ENCODE measurements at regions not wholly inside any gene's neighbourhood (a gene's known extent, or its start where the extent isn't known, plus 50 kb on each side); places are given as distances from the start of the nearest gene placed in this dataset.

GRCh38 chrY:17366400-17366799, 513.6 kb downstream of the CDY2B start:
- Histone ChIP-seq H3K9me3 (ENCODE audit: insufficient read depth, low read length, severe bottlenecking) (no peaks in the 10 kb centered on the region), H4K20me1 (ENCODE audit: insufficient read depth, low read length) (no peaks in the 10 kb centered on the region), H3K79me2 (ENCODE audit: insufficient read depth, low read length) (no peaks in the 10 kb centered on the region), H3K27ac (ENCODE audit: low read length) (no peak overlapping the region), H3K4me3 (ENCODE audit: low read depth in 1 of 2, low read length in 2 of 2) (no peak overlapping the region), H3K4me1 (ENCODE audit: insufficient read depth, low read length) (no peaks in the 10 kb centered on the region), H3K9ac (ENCODE audit: low read depth, low read length) (no peak overlapping the region), H3K27me3 (ENCODE audit: insufficient read depth, low read length, poor library complexity) (no peaks in the 10 kb centered on the region), H3K36me3 (ENCODE audit: insufficient read depth, low read length) (no peaks in the 10 kb centered on the region), H2AFZ (ENCODE audit: low read depth, low read length) (no peak overlapping the region), H3K4me2 (ENCODE audit: insufficient read depth, low read length) (no peak overlapping the region)
- ATAC-seq (ENCODE audit: insufficient read depth, low read depth) (peak; percentile 57; the same call in 2 of the 3 replicates), DNase-seq (no peak)
- no peak for TF ChIP-seq CTCF (IDR thresholded peaks at IDR 0.05; ENCODE audit: borderline replicate concordance, extremely low read depth, low read length, poor library complexity, severe bottlenecking)
- no peak for TF ChIP-seq EZH2 (IDR thresholded peaks at IDR 0.05; ENCODE audit: borderline replicate concordance, low read depth, low read length, severe bottlenecking)

- H3K36me3 ChIP-seq (ENCODE audit: insufficient read depth, low read length): no peaks in the 10 kb centered on the region
- no peak overlapping the region for H3K4me3 ChIP-seq (ENCODE audit: low read depth in 1 of 2, low read length in 2 of 2)
- DNase-seq: no peak
- H3K27me3 ChIP-seq (ENCODE audit: insufficient read depth, low read length, poor library complexity): no peaks in the 10 kb centered on the region
- no peak overlapping the region for H3K27ac ChIP-seq (ENCODE audit: low read length)
- no peak for ATAC-seq (ENCODE audit: insufficient read depth, low read depth)
- H3K9ac ChIP-seq (ENCODE audit: low read depth, low read length): no peak overlapping the region
- peak; percentile 9 for TF ChIP-seq CTCF (IDR thresholded peaks at IDR 0.05; ENCODE audit: borderline replicate concordance, extremely low read depth, low read length, poor library complexity, severe bottlenecking)
- TF ChIP-seq EZH2 (IDR thresholded peaks at IDR 0.05; ENCODE audit: borderline replicate concordance, low read depth, low read length, severe bottlenecking): no peak
- H2AFZ ChIP-seq (ENCODE audit: low read depth, low read length): no peak overlapping the region
- H4K20me1 ChIP-seq (ENCODE audit: insufficient read depth, low read length): no peaks in the 10 kb centered on the region
- H3K79me2 ChIP-seq (ENCODE audit: insufficient read depth, low read length): no peaks in the 10 kb centered on the region
- no peak overlapping the region for H3K4me2 ChIP-seq (ENCODE audit: insufficient read depth, low read length)
- no peaks in the 10 kb centered on the region for H3K9me3 ChIP-seq (ENCODE audit: insufficient read depth, low read length, severe bottlenecking)
- no peaks in the 10 kb centered on the region for H3K4me1 ChIP-seq (ENCODE audit: insufficient read depth, low read length)
Measured at GRCh38 chrY:17339028-17339427, 541.0 kb downstream of the CDY2B start.

GRCh38 chrY:17330733-17331132, 549.3 kb downstream of the CDY2B start:
- Histone ChIP-seq H3K9me3 (ENCODE audit: insufficient read depth, low read length, severe bottlenecking) (no peaks in the 10 kb centered on the region), H3K4me3 (ENCODE audit: low read depth in 1 of 2, low read length in 2 of 2) (no peak overlapping the region), H4K20me1 (ENCODE audit: insufficient read depth, low read length) (no peaks in the 10 kb centered on the region), H3K79me2 (ENCODE audit: insufficient read depth, low read length) (no peaks in the 10 kb centered on the region), H3K27ac (ENCODE audit: low read length) (no peak overlapping the region), H3K4me2 (ENCODE audit: insufficient read depth, low read length) (no peak overlapping the region), H3K4me1 (ENCODE audit: insufficient read depth, low read length) (no peaks in the 10 kb centered on the region), H3K9ac (ENCODE audit: low read depth, low read length) (no peak overlapping the region), H2AFZ (ENCODE audit: low read depth, low read length) (no peak overlapping the region), H3K36me3 (ENCODE audit: insufficient read depth, low read length) (no peaks in the 10 kb centered on the region), H3K27me3 (ENCODE audit: insufficient read depth, low read length, poor library complexity) (no peaks in the 10 kb centered on the region)
- no peak for DNase-seq
- no peak for ATAC-seq (ENCODE audit: insufficient read depth, low read depth)
- TF ChIP-seq EZH2 (IDR thresholded peaks at IDR 0.05; ENCODE audit: borderline replicate concordance, low read depth, low read length, severe bottlenecking) (no peak), CTCF (IDR thresholded peaks at IDR 0.05; ENCODE audit: borderline replicate concordance, extremely low read depth, low read length, poor library complexity, severe bottlenecking) (no peak)

- no peak overlapping the region for H3K9ac ChIP-seq (ENCODE audit: low read depth, low read length)
- no peaks in the 10 kb centered on the region for H3K4me1 ChIP-seq (ENCODE audit: insufficient read depth, low read length)
- H4K20me1 ChIP-seq (ENCODE audit: insufficient read depth, low read length): no peaks in the 10 kb centered on the region
- no peaks in the 10 kb centered on the region for H3K27me3 ChIP-seq (ENCODE audit: insufficient read depth, low read length, poor library complexity)
- ATAC-seq (ENCODE audit: insufficient read depth, low read depth): no peak
- TF ChIP-seq CTCF (IDR thresholded peaks at IDR 0.05; ENCODE audit: borderline replicate concordance, extremely low read depth, low read length, poor library complexity, severe bottlenecking) (no peak), EZH2 (IDR thresholded peaks at IDR 0.05; ENCODE audit: borderline replicate concordance, low read depth, low read length, severe bottlenecking) (no peak)
- H3K36me3 ChIP-seq (ENCODE audit: insufficient read depth, low read length): no peaks in the 10 kb centered on the region
- no peak overlapping the region for H3K27ac ChIP-seq (ENCODE audit: low read length)
- no peak for DNase-seq
- no peak overlapping the region for H2AFZ ChIP-seq (ENCODE audit: low read depth, low read length)
- H3K4me2 ChIP-seq (ENCODE audit: insufficient read depth, low read length): no peak overlapping the region
- H3K79me2 ChIP-seq (ENCODE audit: insufficient read depth, low read length): no peaks in the 10 kb centered on the region
- H3K4me3 ChIP-seq (ENCODE audit: low read depth in 1 of 2, low read length in 2 of 2): no peak overlapping the region
- no peaks in the 10 kb centered on the region for H3K9me3 ChIP-seq (ENCODE audit: insufficient read depth, low read length, severe bottlenecking)
Measured at GRCh38 chrY:17319916-17320315, 560.1 kb downstream of the CDY2B start.

Measured in DND-41 (cell line).